Stimulated activated CD4-positive, alpha-beta T cell treated with anti-CD3 and anti-CD28 coated beads, Interleukin-15, amount 100 ng/mL, for 24 hours (primary cell): ENCODE measurements at regions not wholly inside any gene's neighbourhood (a gene's known extent, or its start where the extent isn't known, plus 50 kb on each side); places are given as distances from the start of the nearest gene placed in this dataset.

Source experiments
- DNase-seq: peaks from one replicate; pipeline ENCODE4 v3.0.0-alpha.2; 2020

DNA sequence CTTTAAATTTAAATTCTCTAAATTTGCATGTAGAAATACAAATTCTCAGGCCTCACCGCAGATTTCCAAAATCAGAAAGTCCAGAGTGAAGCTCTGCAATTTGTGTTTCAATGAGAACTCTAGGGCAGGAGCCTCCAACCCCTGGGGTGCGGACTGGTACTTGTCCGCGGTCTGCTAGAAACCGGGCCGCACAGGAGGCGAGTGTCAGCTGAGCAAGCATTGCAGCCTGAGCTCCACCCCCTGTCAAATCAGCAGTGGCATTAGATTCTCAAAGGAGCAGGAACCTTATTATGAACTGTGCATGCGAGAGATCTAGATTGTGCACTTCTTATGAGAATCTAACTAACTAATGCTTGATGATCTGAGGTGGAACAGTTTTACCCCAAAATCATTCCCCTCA is 203.0 kb upstream of the PCSK2 start:
- DNase-seq: no peak

DNA sequence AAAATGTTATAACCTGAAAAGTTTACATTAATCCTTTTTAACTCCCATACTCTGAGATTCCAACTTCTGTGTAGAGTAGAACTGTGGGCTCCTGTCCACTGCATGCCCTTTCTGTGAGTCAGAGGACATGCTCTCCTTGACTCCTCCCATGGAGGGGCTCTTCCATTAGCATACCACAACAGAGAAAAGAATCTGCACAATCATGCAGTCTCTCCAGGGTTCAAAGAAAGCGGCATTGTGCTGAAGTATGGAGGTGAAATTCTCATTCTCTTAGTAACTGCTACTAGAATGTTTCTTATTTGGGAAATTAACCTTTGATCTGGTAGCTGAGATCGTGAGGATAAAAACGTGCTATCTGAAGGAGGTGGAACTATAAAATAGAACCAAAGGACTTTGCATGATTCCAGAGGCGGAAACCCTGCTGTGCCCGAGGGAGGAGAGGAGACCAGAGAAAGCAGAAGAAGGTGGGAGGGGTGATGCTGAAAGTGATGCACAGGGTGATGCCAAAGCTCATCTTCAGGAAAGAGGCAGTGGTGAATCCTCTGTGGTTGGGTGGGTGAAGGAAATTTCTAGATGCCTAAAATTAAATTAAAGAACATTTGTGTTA is 202.2 kb upstream of the PCSK2 start:
- no peak for DNase-seq

- DNase-seq: no peak
Measured at GRCh38 chr20:17026346-17026745, 200.5 kb upstream of the PCSK2 start.

GRCh38 chr20:17029698-17030097 is 197.1 kb upstream of the PCSK2 start:
- DNase-seq: no peak

DNA sequence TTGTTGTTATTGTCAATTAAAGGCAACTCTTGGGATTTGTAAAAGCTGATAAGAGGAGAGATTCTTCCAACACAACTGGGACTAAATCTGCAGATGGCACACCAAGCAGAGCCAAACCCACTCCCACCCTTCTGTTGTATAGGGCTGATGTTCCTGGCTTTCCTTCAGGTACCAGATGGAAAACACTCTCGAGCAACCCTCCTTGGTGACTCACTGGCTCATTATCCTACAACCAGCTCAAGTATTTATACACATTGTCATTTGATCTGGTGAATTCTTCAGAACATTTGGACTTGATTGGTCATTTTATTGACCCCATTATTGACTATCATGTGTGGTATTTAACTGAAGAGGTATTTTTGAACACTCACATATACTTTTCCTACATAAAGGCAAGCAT is 190.3 kb upstream of the PCSK2 start:
- DNase-seq: no peak

DNA sequence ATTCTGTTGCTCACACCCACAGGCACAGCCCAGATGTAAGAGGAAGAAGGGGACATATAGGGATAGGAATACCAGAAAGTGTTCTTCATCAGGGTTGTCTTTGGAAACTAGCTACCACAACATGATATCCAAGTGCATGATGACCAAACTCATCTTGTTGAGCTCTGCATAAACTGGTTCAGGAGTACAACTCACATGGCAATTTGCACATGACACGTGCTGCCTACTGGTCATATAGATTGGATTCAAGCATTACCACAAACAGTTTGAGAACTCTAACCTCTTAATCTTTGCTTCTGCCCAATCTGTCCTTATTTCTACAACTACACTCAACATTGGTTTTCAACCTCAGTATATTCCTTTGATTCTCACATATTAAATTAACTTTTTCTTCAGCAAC is 184.7 kb upstream of the PCSK2 start:
- no peak for DNase-seq

DNA sequence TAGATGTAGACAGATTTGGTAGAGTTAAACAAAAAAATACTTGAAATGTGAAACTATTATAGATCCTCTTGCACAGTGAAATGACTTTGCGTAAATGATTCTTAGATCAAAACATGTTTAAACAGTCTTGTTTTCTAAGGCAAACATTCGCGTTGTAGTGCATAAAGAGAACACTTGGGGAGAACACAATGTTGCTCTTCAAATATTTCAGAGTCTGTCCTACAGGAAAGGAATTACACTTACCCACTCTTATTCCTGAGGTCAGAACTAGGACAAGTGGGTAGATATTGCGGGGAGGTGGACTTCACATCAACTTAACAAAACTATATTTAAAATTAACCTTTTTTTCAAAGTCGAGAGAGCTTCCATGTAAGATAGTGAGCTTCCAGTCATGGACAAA is 183.5 kb upstream of the PCSK2 start:
- DNase-seq: no peak

GRCh38 chr20:17044891-17045290 is 181.9 kb upstream of the PCSK2 start:
- DNase-seq: no peak

- DNase-seq: no peak
Measured at GRCh38 chr20:17059465-17059864, 167.4 kb upstream of the PCSK2 start.

DNA sequence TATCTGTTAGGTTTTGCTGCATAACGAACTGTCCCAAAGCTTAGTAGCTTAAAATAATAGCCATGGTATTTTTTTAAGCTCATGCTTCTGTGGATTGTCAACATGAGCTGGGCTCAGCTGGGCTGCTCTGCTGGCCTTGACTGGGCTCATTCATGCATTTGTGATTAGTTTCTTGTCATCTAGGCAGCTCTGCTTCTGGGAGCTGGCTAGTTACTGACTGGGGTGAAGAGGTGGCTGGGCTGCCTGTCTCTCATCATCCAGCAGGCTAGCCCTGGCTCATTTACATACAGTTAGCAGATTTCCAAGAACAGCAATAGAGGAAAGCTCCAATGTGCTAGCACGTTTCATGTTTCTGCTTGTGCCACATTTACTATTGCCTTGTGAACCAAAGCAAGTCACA is 165.1 kb upstream of the PCSK2 start:
- no peak for DNase-seq

DNA sequence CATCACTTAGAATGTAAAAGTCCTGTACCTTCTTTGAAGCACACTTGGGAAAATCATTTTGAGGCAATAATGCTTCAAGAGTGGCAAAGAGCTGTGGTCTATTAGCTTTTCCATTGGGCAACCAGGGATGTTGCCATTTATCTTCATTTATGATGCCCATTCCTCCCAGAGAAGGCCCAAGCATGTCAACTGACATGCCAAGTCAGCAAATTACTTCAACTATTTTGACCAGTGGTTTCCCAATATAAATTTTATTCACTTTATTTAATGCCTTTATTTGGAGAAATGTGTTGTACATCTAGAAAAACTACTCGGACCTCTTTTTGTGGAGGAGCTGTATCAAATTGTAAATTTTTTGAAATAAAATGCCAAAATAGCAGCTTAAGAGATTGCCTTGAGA is 164.1 kb upstream of the PCSK2 start:
- no peak for DNase-seq

- no peak for DNase-seq
Measured at GRCh38 chr20:17066902-17067301, 159.9 kb upstream of the PCSK2 start.

GRCh38 chr20:17068084-17068711 is 158.6 kb upstream of the PCSK2 start:
- DNase-seq: no peak

DNA sequence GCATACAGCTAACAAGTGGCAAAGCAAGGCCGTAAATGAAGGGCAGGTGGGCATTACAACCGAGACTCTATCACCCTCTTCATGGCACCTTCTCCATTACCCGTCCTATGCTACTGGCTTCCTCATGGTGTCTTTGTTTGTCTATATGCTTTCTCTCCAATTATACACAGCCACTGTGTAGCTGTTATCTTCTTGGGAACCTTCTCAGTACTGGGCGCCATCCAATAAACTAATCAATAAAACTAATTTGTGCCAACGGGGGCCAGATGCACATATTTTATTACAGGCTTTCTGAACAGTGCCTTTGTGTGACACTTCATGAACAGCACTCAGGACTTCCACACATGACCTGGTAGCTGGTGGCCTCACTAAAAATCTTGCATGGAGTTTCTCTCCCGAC is 149.8 kb upstream of the PCSK2 start:
- no peak for DNase-seq

- DNase-seq: no peak
Measured at GRCh38 chr20:17083738-17084137, 143.1 kb upstream of the PCSK2 start.

DNA sequence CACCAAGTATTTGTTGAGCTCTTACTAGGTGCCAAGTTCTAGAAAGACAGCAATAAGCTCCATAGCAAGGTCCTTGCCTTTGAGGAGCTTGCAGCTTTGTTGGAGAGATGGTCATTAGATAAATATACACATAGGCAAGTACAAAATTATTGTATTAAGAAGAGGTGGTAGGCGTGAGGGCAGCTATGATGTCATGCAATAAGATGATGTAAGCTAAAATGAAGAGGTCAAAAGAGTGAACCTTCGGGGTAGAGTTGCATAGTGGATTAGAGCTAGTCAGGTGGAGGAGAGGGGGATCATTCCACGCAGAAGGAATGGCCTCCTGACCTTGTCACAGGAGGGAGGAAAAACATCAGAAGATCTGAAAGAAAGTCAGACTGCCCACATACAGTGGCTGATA is 141.9 kb upstream of the PCSK2 start:
- no peak for DNase-seq

DNA sequence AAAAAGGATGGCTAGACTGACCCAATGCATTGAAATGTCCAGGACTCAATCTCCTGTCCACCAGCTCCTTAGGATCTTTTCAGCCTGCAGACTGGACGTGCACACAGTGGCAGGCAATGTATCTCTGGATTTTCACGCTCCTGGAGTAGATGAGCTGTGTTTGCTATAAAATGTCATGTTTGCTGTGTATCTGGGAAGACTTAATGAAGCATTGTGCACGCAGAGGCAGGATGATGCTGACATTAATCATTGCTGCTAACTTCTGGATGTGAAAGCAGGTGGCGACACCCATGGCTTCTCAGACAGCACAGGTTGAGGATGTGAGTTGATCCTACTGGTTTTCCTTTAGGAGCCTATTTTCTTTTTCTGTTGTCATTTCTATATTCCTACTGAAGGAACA is 133.1 kb upstream of the PCSK2 start:
- no peak for DNase-seq

DNA sequence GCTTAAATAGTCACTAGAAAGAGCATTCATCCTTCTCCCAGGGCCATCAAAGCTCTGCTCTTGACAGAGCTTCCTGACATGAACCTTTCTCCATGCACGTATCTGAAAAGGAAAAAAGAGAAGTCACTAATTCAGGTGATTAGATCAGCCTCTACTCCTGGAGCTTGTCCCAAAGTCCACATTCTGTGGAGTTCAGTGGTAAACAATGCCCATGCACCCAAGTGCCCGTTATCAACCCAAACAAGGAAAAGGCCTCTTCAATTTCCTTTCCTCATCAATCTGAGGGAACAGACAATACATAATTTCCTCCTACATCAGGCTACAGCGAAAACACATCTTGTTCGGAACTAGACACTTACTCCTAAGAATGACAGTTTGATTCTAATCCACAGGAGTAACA is 129.2 kb upstream of the PCSK2 start:
- no peak for DNase-seq

- no peak for DNase-seq
Measured at GRCh38 chr20:17100506-17100905, 126.3 kb upstream of the PCSK2 start.

GRCh38 chr20:17107127-17107526 is 119.7 kb upstream of the PCSK2 start:
- no peak for DNase-seq

GRCh38 chr20:17108896-17109295 is 117.9 kb upstream of the PCSK2 start:
- DNase-seq: no peak

GRCh38 chr20:17109307-17109706 is 117.5 kb upstream of the PCSK2 start:
- no peak for DNase-seq

DNA sequence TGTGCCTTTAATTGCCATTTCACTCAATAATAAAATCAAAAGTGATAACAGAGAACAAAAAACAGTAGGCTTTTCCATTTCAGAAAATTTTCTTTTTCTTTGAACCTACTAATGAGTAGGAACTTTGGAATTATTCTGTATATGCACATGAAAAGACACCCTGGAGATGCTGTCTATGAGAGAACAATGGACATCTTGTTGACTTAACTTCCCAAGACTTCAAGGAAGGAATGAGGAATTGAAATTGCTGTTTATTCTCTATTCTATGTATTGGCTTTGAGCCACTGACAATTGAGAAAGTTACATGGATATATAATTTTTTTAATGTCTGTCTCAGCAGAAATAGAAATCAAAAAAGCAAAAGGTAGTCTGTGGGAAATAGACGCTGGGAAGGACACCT is 98.6 kb upstream of the PCSK2 start:
- no peak for DNase-seq

DNA sequence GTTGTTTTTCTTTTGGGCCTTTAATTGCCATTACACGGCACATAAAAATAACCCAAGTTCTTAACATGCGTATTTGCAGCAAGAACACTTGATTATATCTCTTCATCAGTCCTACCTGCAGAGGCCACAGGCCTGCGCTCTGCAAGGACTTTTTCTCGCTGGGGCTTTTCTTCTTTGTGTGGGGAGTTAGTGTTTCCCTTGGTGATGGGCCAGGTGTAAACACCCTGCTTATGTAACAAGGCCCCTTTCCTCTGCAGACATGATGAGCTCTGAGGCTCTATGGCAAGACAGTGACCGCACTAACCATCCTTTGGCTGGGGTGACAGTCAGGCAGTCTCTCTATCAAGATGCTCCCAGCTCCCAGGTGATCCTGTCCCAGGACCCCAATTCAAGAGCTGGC is 97.8 kb upstream of the PCSK2 start:
- DNase-seq: no peak

DNA sequence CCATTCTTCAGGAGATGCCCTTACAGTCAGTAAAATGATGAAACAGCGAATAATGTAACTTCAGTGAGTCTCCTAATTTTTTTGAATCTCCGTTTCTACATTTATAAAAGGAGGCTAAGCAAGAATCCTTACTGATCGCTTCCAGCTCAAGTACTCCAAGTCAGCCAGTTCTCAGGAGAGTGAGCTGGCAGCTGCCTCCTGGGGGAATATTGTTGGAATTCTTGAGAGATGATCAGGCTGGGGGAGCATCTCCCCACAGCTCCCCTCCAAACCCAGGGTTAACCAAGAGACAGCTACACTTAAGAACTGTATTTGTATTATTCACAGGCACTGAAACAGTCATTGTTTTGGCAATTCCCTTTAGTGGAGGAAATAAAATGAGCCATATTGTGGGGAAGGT is 89.1 kb upstream of the PCSK2 start:
- DNase-seq: no peak
